Neural progenitor cell (in vitro differentiated cells): ENCODE measurements at regions not wholly inside any gene's neighbourhood (a gene's known extent, or its start where the extent isn't known, plus 50 kb on each side); places are given as distances from the start of the nearest gene placed in this dataset.

ENCODE experiments used
- DNase-seq: peaks from one replicate; pipeline ENCODE4 v3.0.0-alpha.2; 2016; ENCODE audit warnings: low spot score
- H2AFZ ChIP-seq: fragments of 200-600 bp; sonication (generic); replicated peaks from 2 replicates; pipeline ENCODE4 v1.6.1; 2016; ENCODE audit warnings: antibody characterized with exemption
- H3F3A ChIP-seq: fragments of 200-600 bp; sonication (generic); 2 replicates; pipeline ENCODE4 v1.6.1; 2016; ENCODE audit warnings: antibody characterized with exemption, low read depth
- H3K27ac ChIP-seq: fragments of 200-600 bp; sonication (generic); 2 replicates; pipeline ENCODE4 v1.5.1; 2016; ENCODE audit warnings: mild to moderate bottlenecking
- H3K27me3 ChIP-seq: fragments of 200-600 bp; sonication (generic); 2 replicates; pipeline ENCODE4 v1.6.1; 2016; ENCODE audit warnings: mild to moderate bottlenecking, moderate library complexity
- H3K36me3 ChIP-seq: fragments of 200-600 bp; sonication (generic); 2 replicates; pipeline ENCODE4 v1.5.1; 2016
- H3K4me1 ChIP-seq: fragments of 200-600 bp; sonication (generic); 2 replicates; pipeline ENCODE4 v1.6.1; 2016; ENCODE audit warnings: mixed run types
- H3K4me2 ChIP-seq: fragments of 200-600 bp; sonication (generic); 2 replicates; pipeline ENCODE4 v1.6.1; 2016
- H3K4me3 ChIP-seq: fragments of 200-600 bp; sonication (generic); 2 replicates; pipeline ENCODE4 v1.5.1; 2016
- H3K79me2 ChIP-seq: fragments of 200-600 bp; sonication (generic); 2 replicates; pipeline ENCODE4 v1.6.1; 2016; ENCODE audit warnings: low read depth
- H3K9ac ChIP-seq: fragments of 200-600 bp; sonication (generic); 2 replicates; pipeline ENCODE4 v1.6.1; 2016
- H3K9me3 ChIP-seq: fragments of 200-600 bp; sonication (generic); 2 replicates; pipeline ENCODE4 v1.5.1; 2016; ENCODE audit warnings: low read depth
- H4K20me1 ChIP-seq: fragments of 200-600 bp; sonication (generic); 2 replicates; pipeline ENCODE4 v1.6.1; 2016; ENCODE audit warnings: low read depth
- H3K27ac Mint-ChIP-seq: 3 replicates; pipeline ENCODE4 v1.8.0; 2021; ENCODE audit warnings: mixed read lengths
- H3K27me3 Mint-ChIP-seq: 2 replicates; pipeline ENCODE4 v1.8.0; 2022; ENCODE audit warnings: low read depth, mild to moderate bottlenecking, inconsistent platforms, moderate library complexity, mixed read lengths; ENCODE audit not compliant: insufficient read depth
- H3K36me3 Mint-ChIP-seq: 3 replicates; pipeline ENCODE4 v1.8.0; 2021; ENCODE audit warnings: mixed read lengths
- H3K4me1 Mint-ChIP-seq: 3 replicates; pipeline ENCODE4 v1.8.0; 2021; ENCODE audit warnings: mixed read lengths
- H3K4me3 Mint-ChIP-seq: 3 replicates; pipeline ENCODE4 v1.8.0; 2021; ENCODE audit warnings: mild to moderate bottlenecking, moderate library complexity, mixed read lengths
- H3K9me3 Mint-ChIP-seq: 3 replicates; pipeline ENCODE4 v1.8.0; 2020; ENCODE audit warnings: mixed read lengths
- EZH2 ChIP-seq: fragments of 200-600 bp; sonication (generic); IDR thresholded peaks from 2 replicates; pipeline ENCODE4 v1.6.1; 2017; ENCODE audit warnings: antibody characterized with exemption, mild to moderate bottlenecking, moderate library complexity
- EZH2phosphoT487 ChIP-seq: fragments of 200-600 bp; sonication (generic); IDR thresholded peaks from 2 replicates; pipeline ENCODE4 v1.6.1; 2017; ENCODE audit warnings: antibody characterized with exemption
- TF ChIP-seq, protein P1 (sequence below): fragments of 200-600 bp; sonication (generic); IDR thresholded peaks from 2 replicates; pipeline ENCODE4 v1.5.1; 2017; ENCODE audit warnings: antibody characterized with exemption, mild to moderate bottlenecking

DNA sequence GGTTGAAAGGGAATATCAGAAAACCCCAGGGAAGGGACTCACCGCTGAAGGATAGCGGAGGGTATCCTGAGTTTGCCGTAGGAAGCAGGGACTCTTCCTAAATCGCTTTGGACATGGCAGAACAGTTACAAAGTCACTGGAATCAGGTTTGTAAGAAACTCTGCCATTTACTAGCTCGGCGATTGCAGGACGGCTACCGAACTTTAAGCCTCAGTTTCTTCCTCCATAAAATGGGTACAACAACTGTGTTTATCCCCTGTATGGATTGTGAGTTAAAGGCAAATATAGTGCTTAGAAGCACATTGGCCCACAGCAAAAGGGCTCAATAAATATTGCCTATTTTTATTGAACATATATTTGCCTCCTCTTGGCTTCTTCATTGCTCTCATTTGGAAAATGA lies 90.6 kb downstream of the MAF start:
- Histone ChIP-seq H3K27ac (no peak overlapping the region), H3K27me3 (no peaks in the 10 kb centered on the region), H3F3A (no peaks in the 10 kb centered on the region), H3K4me2 (no peak overlapping the region), H3K36me3 (no peaks in the 10 kb centered on the region), H4K20me1 (no peaks in the 10 kb centered on the region), H3K4me1 (peaks cover 18% of the 10 kb centered on the region), H3K9me3 (no peaks in the 10 kb centered on the region), H3K79me2 (no peaks in the 10 kb centered on the region), H2AFZ (no peak overlapping the region), H3K9ac (no peak overlapping the region), H3K4me3 (no peak overlapping the region)
- no peaks in the 10 kb centered on the region for H3K36me3 Mint-ChIP-seq
- H3K4me1 Mint-ChIP-seq, result peaks cover 40% of the 10 kb centered on the region
- no peak overlapping the region for H3K27ac Mint-ChIP-seq
- DNase-seq, result no peak
- H3K4me3 Mint-ChIP-seq, result no peak overlapping the region
- no peaks in the 10 kb centered on the region for H3K27me3 Mint-ChIP-seq
- H3K9me3 Mint-ChIP-seq, result no peaks in the 10 kb centered on the region
- no peak for TF ChIP-seq EZH2phosphoT487
- TF ChIP-seq EZH2, result no peak
- TF ChIP-seq, protein P1, sequence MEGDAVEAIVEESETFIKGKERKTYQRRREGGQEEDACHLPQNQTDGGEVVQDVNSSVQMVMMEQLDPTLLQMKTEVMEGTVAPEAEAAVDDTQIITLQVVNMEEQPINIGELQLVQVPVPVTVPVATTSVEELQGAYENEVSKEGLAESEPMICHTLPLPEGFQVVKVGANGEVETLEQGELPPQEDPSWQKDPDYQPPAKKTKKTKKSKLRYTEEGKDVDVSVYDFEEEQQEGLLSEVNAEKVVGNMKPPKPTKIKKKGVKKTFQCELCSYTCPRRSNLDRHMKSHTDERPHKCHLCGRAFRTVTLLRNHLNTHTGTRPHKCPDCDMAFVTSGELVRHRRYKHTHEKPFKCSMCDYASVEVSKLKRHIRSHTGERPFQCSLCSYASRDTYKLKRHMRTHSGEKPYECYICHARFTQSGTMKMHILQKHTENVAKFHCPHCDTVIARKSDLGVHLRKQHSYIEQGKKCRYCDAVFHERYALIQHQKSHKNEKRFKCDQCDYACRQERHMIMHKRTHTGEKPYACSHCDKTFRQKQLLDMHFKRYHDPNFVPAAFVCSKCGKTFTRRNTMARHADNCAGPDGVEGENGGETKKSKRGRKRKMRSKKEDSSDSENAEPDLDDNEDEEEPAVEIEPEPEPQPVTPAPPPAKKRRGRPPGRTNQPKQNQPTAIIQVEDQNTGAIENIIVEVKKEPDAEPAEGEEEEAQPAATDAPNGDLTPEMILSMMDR, result no peak

DNA sequence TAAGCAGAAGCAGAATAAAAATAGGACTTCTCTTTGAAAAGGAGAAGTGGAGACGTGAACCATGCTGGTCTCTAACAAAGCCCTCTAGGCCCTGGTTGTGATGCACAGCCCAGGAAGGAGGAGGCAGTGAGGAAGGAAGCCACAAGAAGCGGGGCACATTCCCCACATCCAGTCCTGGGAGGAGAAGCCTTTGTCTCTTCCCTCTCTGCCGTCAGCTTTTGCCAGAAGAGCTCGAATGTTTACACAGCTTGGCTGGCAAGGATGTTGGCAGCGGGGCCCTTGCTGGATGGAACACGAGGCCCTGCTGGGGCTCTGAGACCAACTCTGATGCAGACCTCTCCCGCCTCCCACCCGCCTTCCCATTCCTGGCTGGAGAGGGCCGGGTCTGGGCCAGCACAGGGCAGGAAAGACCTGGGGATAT lies 91.3 kb downstream of the MAF start:
- no peaks in the 10 kb centered on the region for H3K36me3 ChIP-seq
- Mint-ChIP-seq H3K27ac (peak overlapping the region; percentile 42), H3K9me3 (no peaks in the 10 kb centered on the region), H3K36me3 (no peaks in the 10 kb centered on the region), H3K4me1 (peaks cover 37% of the 10 kb centered on the region), H3K27me3 (no peaks in the 10 kb centered on the region), H3K4me3 (no peak overlapping the region)
- no peak overlapping the region for H3K27ac ChIP-seq
- peak overlapping the region; percentile 65 for H2AFZ ChIP-seq
- no peaks in the 10 kb centered on the region for H3K27me3 ChIP-seq
- H3K4me2 ChIP-seq, result no peak overlapping the region
- DNase-seq, result peak; percentile 24
- no peak overlapping the region for H3K4me3 ChIP-seq
- H3K9me3 ChIP-seq, result no peaks in the 10 kb centered on the region
- no peaks in the 10 kb centered on the region for H4K20me1 ChIP-seq
- no peaks in the 10 kb centered on the region for H3F3A ChIP-seq
- H3K4me1 ChIP-seq, result peaks cover 18% of the 10 kb centered on the region
- H3K9ac ChIP-seq, result no peak overlapping the region
- TF ChIP-seq EZH2, result no peak
- no peaks in the 10 kb centered on the region for H3K79me2 ChIP-seq

DNA sequence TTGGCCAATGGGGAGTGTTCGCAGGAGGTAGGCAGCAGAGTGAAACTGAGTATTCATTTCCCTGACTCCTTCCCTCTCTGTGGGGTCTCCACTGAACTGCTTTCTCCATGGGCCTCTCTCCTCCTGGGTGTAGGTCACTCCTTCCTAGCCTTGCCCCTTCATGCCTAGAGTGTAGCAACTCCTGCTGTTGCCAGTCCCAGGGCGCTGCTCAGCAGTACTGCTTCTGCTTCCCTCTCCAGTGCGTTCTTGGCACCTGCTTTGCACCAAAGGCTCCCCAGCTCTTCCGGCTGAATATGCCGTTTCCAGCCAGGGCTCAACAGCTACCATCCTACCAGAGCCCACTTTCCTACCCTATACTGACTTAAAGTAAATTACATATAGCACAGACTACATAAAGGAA lies 92.2 kb downstream of the MAF start:
- Mint-ChIP-seq H3K27me3 (no peaks in the 10 kb centered on the region), H3K9me3 (no peaks in the 10 kb centered on the region), H3K4me1 (peaks cover 28% of the 10 kb centered on the region), H3K36me3 (no peaks in the 10 kb centered on the region), H3K4me3 (no peak overlapping the region), H3K27ac (peak overlapping the region; percentile 2)
- H3K9ac ChIP-seq, result no peak overlapping the region
- H3K27ac ChIP-seq, result no peak overlapping the region
- no peak overlapping the region for H2AFZ ChIP-seq
- TF ChIP-seq EZH2phosphoT487 (no peak), EZH2 (no peak)
- TF ChIP-seq, protein P1, result no peak
- no peak overlapping the region for H3K4me2 ChIP-seq
- H4K20me1 ChIP-seq, result no peaks in the 10 kb centered on the region
- no peaks in the 10 kb centered on the region for H3F3A ChIP-seq
- no peaks in the 10 kb centered on the region for H3K79me2 ChIP-seq
- H3K36me3 ChIP-seq, result no peaks in the 10 kb centered on the region
- H3K9me3 ChIP-seq, result no peaks in the 10 kb centered on the region
- no peaks in the 10 kb centered on the region for H3K27me3 ChIP-seq
- H3K4me3 ChIP-seq, result no peak overlapping the region
- H3K4me1 ChIP-seq, result peaks cover 10% of the 10 kb centered on the region
- no peak for DNase-seq

DNA sequence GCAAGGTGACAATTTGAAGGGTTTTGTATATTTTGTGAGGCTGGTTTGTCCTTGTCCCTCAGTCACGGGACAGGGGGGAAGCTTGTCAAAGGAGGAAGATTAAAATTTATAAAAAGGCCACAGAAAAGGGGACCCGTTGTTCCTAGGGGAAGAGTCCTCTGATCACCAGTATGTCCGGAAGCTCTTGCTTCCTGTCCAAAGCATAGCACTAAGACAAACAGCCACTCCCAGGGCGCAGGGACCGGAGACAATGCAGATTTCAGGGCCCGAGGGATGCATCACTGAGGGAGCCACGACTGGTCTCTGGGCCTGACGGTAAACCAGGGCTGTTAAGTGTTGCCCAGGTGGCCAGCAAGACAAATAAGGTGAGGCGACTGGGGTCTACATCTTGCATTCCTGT lies 95.2 kb downstream of the MAF start:
- H3K4me2 ChIP-seq, result no peak overlapping the region
- H3K27me3 ChIP-seq, result no peaks in the 10 kb centered on the region
- Mint-ChIP-seq H3K9me3 (no peaks in the 10 kb centered on the region), H3K27ac (no peak overlapping the region), H3K4me1 (peaks cover 13% of the 10 kb centered on the region), H3K36me3 (no peaks in the 10 kb centered on the region), H3K4me3 (no peak overlapping the region), H3K27me3 (no peaks in the 10 kb centered on the region)
- no peak for DNase-seq
- peaks cover 7% of the 10 kb centered on the region for H3K4me1 ChIP-seq
- no peaks in the 10 kb centered on the region for H3K9me3 ChIP-seq
- no peaks in the 10 kb centered on the region for H3K36me3 ChIP-seq
- no peak overlapping the region for H2AFZ ChIP-seq
- H3K27ac ChIP-seq, result no peak overlapping the region
- H3K4me3 ChIP-seq, result no peak overlapping the region
- no peak overlapping the region for H3K9ac ChIP-seq
- no peaks in the 10 kb centered on the region for H3K79me2 ChIP-seq
- no peaks in the 10 kb centered on the region for H3F3A ChIP-seq
- no peaks in the 10 kb centered on the region for H4K20me1 ChIP-seq
- TF ChIP-seq EZH2, result no peak
- TF ChIP-seq, protein P1, result no peak
- no peak for TF ChIP-seq EZH2phosphoT487
